NOMO-1 treated with dmso at 0.1 percent for 144 hours (cell line): ENCODE measurements at regions not wholly inside any gene's neighbourhood (a gene's known extent, or its start where the extent isn't known, plus 50 kb on each side); places are given as distances from the start of the nearest gene placed in this dataset.
"Not testable (repeated sequence)": the region's sequence is repeated elsewhere in the genome, so short reads cannot be mapped to it uniquely, and the experiment has no call there.

Experiments
- DNase-seq: peaks from one replicate; lab custom pipeline; 2025; ENCODE audit not compliant: unreplicated experiment; lab: John Stamatoyannopoulos, UW

GRCh38 chr12:105862163-105862821 is 276.5 kb downstream of the NUAK1 start:
- DNase-seq: no peak

- DNase-seq: no peak
Measured at GRCh38 chr12:105864316-105864715, 274.4 kb downstream of the NUAK1 start.

- no peak for DNase-seq
Measured at GRCh38 chr12:105864901-105865300, 273.9 kb downstream of the NUAK1 start.

GRCh38 chr12:105865886-105866285 is 272.9 kb downstream of the NUAK1 start:
- no peak for DNase-seq

GRCh38 chr12:105874121-105874520 is 264.6 kb downstream of the NUAK1 start:
- DNase-seq: no peak

- DNase-seq: no peak
Measured at GRCh38 chr12:105876396-105876927, 262.3 kb downstream of the NUAK1 start.

- no peak for DNase-seq
Measured at GRCh38 chr12:105878964-105879363, 259.8 kb downstream of the NUAK1 start.

GRCh38 chr12:105880824-105881388 is 257.8 kb downstream of the NUAK1 start:
- DNase-seq: no peak

- DNase-seq: no peak
Measured at GRCh38 chr12:105882404-105882803, 256.4 kb downstream of the NUAK1 start.

- no peak for DNase-seq
Measured at GRCh38 chr12:105887131-105887530, 251.6 kb downstream of the NUAK1 start.

GRCh38 chr12:105888696-105889095 is 250.1 kb downstream of the NUAK1 start:
- no peak for DNase-seq

GRCh38 chr12:105892362-105892910 is 246.3 kb downstream of the NUAK1 start:
- DNase-seq: no peak

GRCh38 chr12:105895197-105895832 is 243.4 kb downstream of the NUAK1 start:
- not testable (repeated sequence) for DNase-seq

GRCh38 chr12:105897311-105897725 is 241.4 kb downstream of the NUAK1 start:
- DNase-seq: no peak

GRCh38 chr12:105898271-105898670 is 240.5 kb downstream of the NUAK1 start:
- DNase-seq: not testable (repeated sequence)

GRCh38 chr12:105899589-105899988 is 239.2 kb downstream of the NUAK1 start:
- DNase-seq: no peak

- DNase-seq: no peak
Measured at GRCh38 chr12:105906561-105906960, 232.2 kb downstream of the NUAK1 start.

- no peak for DNase-seq
Measured at GRCh38 chr12:105907982-105908381, 230.8 kb downstream of the NUAK1 start.

GRCh38 chr12:105910030-105910429 is 228.7 kb downstream of the NUAK1 start:
- no peak for DNase-seq

- DNase-seq: no peak
Measured at GRCh38 chr12:105911966-105912365, 226.8 kb downstream of the NUAK1 start.

- no peak for DNase-seq
Measured at GRCh38 chr12:105912882-105913678, 225.7 kb downstream of the NUAK1 start.
